ENCODE measurements at regions not wholly inside any gene's neighbourhood (a gene's known extent, or its start where the extent isn't known, plus 50 kb on each side); places are given as distances from the start of the nearest gene placed in this dataset.

- TF ChIP-seq, protein P1, sequence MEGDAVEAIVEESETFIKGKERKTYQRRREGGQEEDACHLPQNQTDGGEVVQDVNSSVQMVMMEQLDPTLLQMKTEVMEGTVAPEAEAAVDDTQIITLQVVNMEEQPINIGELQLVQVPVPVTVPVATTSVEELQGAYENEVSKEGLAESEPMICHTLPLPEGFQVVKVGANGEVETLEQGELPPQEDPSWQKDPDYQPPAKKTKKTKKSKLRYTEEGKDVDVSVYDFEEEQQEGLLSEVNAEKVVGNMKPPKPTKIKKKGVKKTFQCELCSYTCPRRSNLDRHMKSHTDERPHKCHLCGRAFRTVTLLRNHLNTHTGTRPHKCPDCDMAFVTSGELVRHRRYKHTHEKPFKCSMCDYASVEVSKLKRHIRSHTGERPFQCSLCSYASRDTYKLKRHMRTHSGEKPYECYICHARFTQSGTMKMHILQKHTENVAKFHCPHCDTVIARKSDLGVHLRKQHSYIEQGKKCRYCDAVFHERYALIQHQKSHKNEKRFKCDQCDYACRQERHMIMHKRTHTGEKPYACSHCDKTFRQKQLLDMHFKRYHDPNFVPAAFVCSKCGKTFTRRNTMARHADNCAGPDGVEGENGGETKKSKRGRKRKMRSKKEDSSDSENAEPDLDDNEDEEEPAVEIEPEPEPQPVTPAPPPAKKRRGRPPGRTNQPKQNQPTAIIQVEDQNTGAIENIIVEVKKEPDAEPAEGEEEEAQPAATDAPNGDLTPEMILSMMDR (IDR thresholded peaks at IDR 0.05) = no peak
- TF ChIP-seq POLR2AphosphoS5 (IDR thresholded peaks at IDR 0.05) = no peak
These were observed 115.0 kb upstream of the DCBLD2 start for GRCh38 chr3:99016452-99016851.

Data from gastroesophageal sphincter (tissue), 3 donors.